H1 (cell line): ENCODE measurements at regions not wholly inside any gene's neighbourhood (a gene's known extent, or its start where the extent isn't known, plus 50 kb on each side); places are given as distances from the start of the nearest gene placed in this dataset.

Source experiments
- ASH2L ChIP-seq: fragments of 200-600, 300-600 bp; sonication (generic); IDR thresholded peaks from one replicate; pipeline ENCODE4 v1.7.1; 2017; ENCODE audit warnings: low read length
- CHD1 ChIP-seq: IDR thresholded peaks from 2 replicates; pipeline ENCODE4 v1.6.1; 2012; ENCODE audit warnings: low read depth, low read length, improper control_type of control experiment
- CHD2 ChIP-seq: IDR thresholded peaks from 2 replicates; pipeline ENCODE4 v1.6.1; 2012; ENCODE audit warnings: low read length, improper control_type of control experiment
- CREB1 ChIP-seq: IDR thresholded peaks from 2 replicates; pipeline ENCODE4 v1.6.1; 2012; ENCODE audit warnings: inconsistent platforms
- CTBP2 ChIP-seq: IDR thresholded peaks from 2 replicates; pipeline ENCODE4 v1.7.0; 2011; ENCODE audit warnings: borderline replicate concordance, mild to moderate bottlenecking, moderate library complexity, mixed read lengths, low read length; ENCODE audit not compliant: insufficient read depth, insufficient read length
- EZH2 ChIP-seq: fragments of 200-600 bp; sonication (generic); IDR thresholded peaks from 2 replicates; pipeline ENCODE4 v1.7.1; 2012; ENCODE audit warnings: low read depth, mild to moderate bottlenecking, moderate library complexity, low read length, inconsistent platforms; ENCODE audit not compliant: severe bottlenecking
- HDAC2 ChIP-seq, 2 experiments: fragments of 300-600 bp in 1 of 2; sonication (generic) in 1 of 2; IDR thresholded peaks; 2 replicates each; pipeline ENCODE4 v1.6.1; 2011 to 2012; ENCODE audit warnings: low read depth in 2 of 2, low read length in 2 of 2, mild to moderate bottlenecking in 2 of 2, moderate library complexity in 2 of 2, borderline replicate concordance in 1 of 2, inconsistent platforms in 1 of 2
- JUN ChIP-seq: IDR thresholded peaks from 2 replicates; pipeline ENCODE4 v1.6.1; 2011; ENCODE audit warnings: low read depth, mild to moderate bottlenecking, improper control_type of control experiment, low read length
- JUND ChIP-seq: IDR thresholded peaks from 2 replicates; pipeline ENCODE4 v1.6.1; 2011; ENCODE audit warnings: mild to moderate bottlenecking, improper control_type of control experiment, low read length
- NANOG ChIP-seq: IDR thresholded peaks from 2 replicates; pipeline ENCODE4 v1.6.1; 2011; ENCODE audit warnings: low read length, low read depth, mild to moderate bottlenecking, inconsistent platforms; ENCODE audit not compliant: insufficient read depth, poor library complexity, severe bottlenecking
- POLR2A ChIP-seq, 2 experiments: IDR thresholded peaks; 1 replicate in 1 of 2; 2 replicates in 1 of 2; pipeline ENCODE4 v1.6.1; 2011; ENCODE audit warnings: low read depth in 2 of 2, low read length in 2 of 2, mild to moderate bottlenecking in 2 of 2; ENCODE audit errors: control extremely low read depth in 1 of 2
- POU5F1 ChIP-seq: IDR thresholded peaks from 2 replicates; pipeline ENCODE4 v1.6.1; 2011; ENCODE audit warnings: low read depth, mild to moderate bottlenecking, low read length, moderate library complexity
- ZNF274 ChIP-seq: IDR thresholded peaks from 2 replicates; pipeline ENCODE4 v1.7.0; 2012; ENCODE audit warnings: low read length, borderline replicate concordance; ENCODE audit errors: extremely low read depth
- TF ChIP-seq, protein P1 (sequence below), 3 experiments: IDR thresholded peaks; 1 replicate in 2 of 3; 2 replicates in 1 of 3; pipeline versions ENCODE4 v1.5.1 to v1.6.1; 2011; ENCODE audit warnings: low read length in 3 of 3, mild to moderate bottlenecking in 3 of 3, inconsistent platforms in 2 of 3, low read depth in 1 of 3, moderate library complexity in 1 of 3; ENCODE audit not compliant: insufficient read depth in 1 of 3; ENCODE audit errors: control extremely low read depth in 1 of 3

- TF ChIP-seq CHD1 (no peak), CTBP2 (no peak), CHD2 (no peak), ASH2L (no peak), EZH2 (no peak), ZNF274 (no peak), JUN (no peak), CREB1 (no peak), POU5F1 (no peak), POLR2A (IDR thresholded peaks at IDR 0.05; ENCODE audit: control extremely low read depth in 1 of 2, low read depth in 2 of 2, low read length in 2 of 2) (no peak), HDAC2 (IDR thresholded peaks at IDR 0.05; ENCODE audit: borderline replicate concordance in 1 of 2, low read depth in 2 of 2, low read length in 2 of 2) (no peak), JUND (no peak), NANOG (no peak)
- TF ChIP-seq, protein P1, sequence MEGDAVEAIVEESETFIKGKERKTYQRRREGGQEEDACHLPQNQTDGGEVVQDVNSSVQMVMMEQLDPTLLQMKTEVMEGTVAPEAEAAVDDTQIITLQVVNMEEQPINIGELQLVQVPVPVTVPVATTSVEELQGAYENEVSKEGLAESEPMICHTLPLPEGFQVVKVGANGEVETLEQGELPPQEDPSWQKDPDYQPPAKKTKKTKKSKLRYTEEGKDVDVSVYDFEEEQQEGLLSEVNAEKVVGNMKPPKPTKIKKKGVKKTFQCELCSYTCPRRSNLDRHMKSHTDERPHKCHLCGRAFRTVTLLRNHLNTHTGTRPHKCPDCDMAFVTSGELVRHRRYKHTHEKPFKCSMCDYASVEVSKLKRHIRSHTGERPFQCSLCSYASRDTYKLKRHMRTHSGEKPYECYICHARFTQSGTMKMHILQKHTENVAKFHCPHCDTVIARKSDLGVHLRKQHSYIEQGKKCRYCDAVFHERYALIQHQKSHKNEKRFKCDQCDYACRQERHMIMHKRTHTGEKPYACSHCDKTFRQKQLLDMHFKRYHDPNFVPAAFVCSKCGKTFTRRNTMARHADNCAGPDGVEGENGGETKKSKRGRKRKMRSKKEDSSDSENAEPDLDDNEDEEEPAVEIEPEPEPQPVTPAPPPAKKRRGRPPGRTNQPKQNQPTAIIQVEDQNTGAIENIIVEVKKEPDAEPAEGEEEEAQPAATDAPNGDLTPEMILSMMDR (IDR thresholded peaks at IDR 0.05; ENCODE audit: control extremely low read depth in 1 of 3, insufficient read depth in 1 of 3, low read depth in 1 of 3, low read length in 3 of 3) = no peak
Observed at GRCh38 chr13:78185700-78186099, 267.1 kb upstream of the EDNRB start.
